ENCODE measurements at regions not wholly inside any gene's neighbourhood (a gene's known extent, or its start where the extent isn't known, plus 50 kb on each side); places are given as distances from the start of the nearest gene placed in this dataset.

- in situ Hi-C loops (cut with HindIII; ENCODE audit: low pct_unique_long_range_greater_than_20kb, low sequenced_read_pairs) (no loop called here), intact Hi-C loops (cut with micrococcal nuclease; ENCODE audit: unreplicated experiment) (no loop called here)
- no peak for TF ChIP-seq TCF7L2 (IDR thresholded peaks at IDR 0.05; ENCODE audit: low read depth, low read length)
- DNase-seq (ENCODE audit: low read depth, low spot score): no peak
- 0 out of 2 replicates have a peak, but pooled peaks cover 3% of the 10 kb centered on the region for H3K9me3 ChIP-seq (ENCODE audit: control insufficient read depth, insufficient read depth, low read depth, low read length)
- CTCF ChIA-PET: no interaction called here
- H3K27me3 ChIP-seq (ENCODE audit: control insufficient read depth, insufficient read depth, low read length): no peaks in the 10 kb centered on the region
- no peaks in the 10 kb centered on the region for H3K4me1 ChIP-seq (ENCODE audit: control insufficient read depth, insufficient read depth, low read length)
- no peaks in the 10 kb centered on the region for H3K36me3 ChIP-seq (ENCODE audit: control insufficient read depth, insufficient read depth, low read length)
- ATAC-seq: no peak
- BruUV-seq (replicated peaks): no TSS peak
- POLR2A ChIA-PET: no interaction called here
- no peak overlapping the region for H3K4me3 ChIP-seq (ENCODE audit: low read depth in 2 of 2, low read length in 2 of 2)
- no peak overlapping the region for H3K27ac ChIP-seq (ENCODE audit: low read length)
Measured at GRCh38 chr2:13923823-13924222, 708.7 kb upstream of the LRATD1 start.

GRCh38 chr2:13942111-13942510, 690.4 kb upstream of the LRATD1 start:
- BruUV-seq (replicated peaks): no TSS peak
- POLR2A ChIA-PET: interaction anchor here (0.6 kb wide), 1 partner anchor 1359 kb away, joined by 5 read pairs; no protein-coding TSS in a partner anchor
- in situ Hi-C loops (cut with HindIII; ENCODE audit: low pct_unique_long_range_greater_than_20kb, low sequenced_read_pairs): no loop called here

More at GRCh38 chr2:13942111-13942510, 690.4 kb upstream of the LRATD1 start:
- H3K4me3 ChIP-seq (ENCODE audit: low read depth in 2 of 2, low read length in 2 of 2): no peak overlapping the region
- H3K27me3 ChIP-seq (ENCODE audit: control insufficient read depth, insufficient read depth, low read length): no peaks in the 10 kb centered on the region
- CTCF ChIA-PET: no interaction called here
- DNase-seq (ENCODE audit: low read depth, low spot score) (no peak), ATAC-seq (no peak)
- no peaks in the 10 kb centered on the region for H3K9me3 ChIP-seq (ENCODE audit: control insufficient read depth, insufficient read depth, low read depth, low read length)
- no peak overlapping the region for H3K27ac ChIP-seq (ENCODE audit: low read length)
- no peaks in the 10 kb centered on the region for H3K36me3 ChIP-seq (ENCODE audit: control insufficient read depth, insufficient read depth, low read length)
- no peak for TF ChIP-seq POLR2AphosphoS5 (IDR thresholded peaks at IDR 0.05; ENCODE audit: low read depth, low read length)
- TF ChIP-seq REST (IDR thresholded peaks at IDR 0.05; ENCODE audit: insufficient read depth in 1 of 2, low read depth in 2 of 2, low read length in 1 of 2): no peak
- no peak for TF ChIP-seq TCF7L2 (IDR thresholded peaks at IDR 0.05; ENCODE audit: low read depth, low read length)
- TF ChIP-seq CTCF (IDR thresholded peaks at IDR 0.05): no peak
- TF ChIP-seq SIN3A (IDR thresholded peaks at IDR 0.05; ENCODE audit: borderline replicate concordance, insufficient read depth, low read depth, low read length): no peak
- no peaks in the 10 kb centered on the region for H3K4me1 ChIP-seq (ENCODE audit: control insufficient read depth, insufficient read depth, low read length)
- intact Hi-C loops (cut with micrococcal nuclease; ENCODE audit: unreplicated experiment): no loop called here

All from Panc1 (cell line).